A549 (cell line): ENCODE measurements at regions not wholly inside any gene's neighbourhood (a gene's known extent, or its start where the extent isn't known, plus 50 kb on each side); places are given as distances from the start of the nearest gene placed in this dataset.

Source experiments
- ATAC-seq, 2 experiments: fragments of 200-7000 bp in 1 of 2; fragments of >200 bp in 1 of 2; cut with Nextera tagmentation in 1 of 2; cut with Tn5 transposase in 1 of 2; 3 replicates each; pipeline versions ENCODE4 v1.8.0 to v1.9.1; 2018 to 2020; ENCODE audit warnings: mild to moderate bottlenecking in 1 of 2, moderate library complexity in 1 of 2
- CTCF ChIA-PET: fragments of 300-600 bp; sonication (Branson Sonifier 250); formaldehyde crosslinking; extraction: SDS; loops from one replicate; lab custom pipeline; 2021; ENCODE audit warnings: antibody characterized with exemption, inconsistent platforms; lab: Yijun Ruan, JAX
- POLR2A ChIA-PET: fragments of 350-600 bp; formaldehyde crosslinking; extraction: SDS; loops from one replicate; lab custom pipeline; 2021; ENCODE audit warnings: antibody characterized with exemption, inconsistent platforms; lab: Yijun Ruan, JAX
- DNase-seq, 2 experiments: peaks; one replicate each; pipeline versions ENCODE4 v3.0.0 to v3.0.0-alpha.2; 2011 to 2016; ENCODE audit warnings: low read depth in 1 of 2, low spot score in 1 of 2
- FAIRE-seq: peaks from 2 replicates; lab custom pipeline; 2011; peaks lifted over from hg19 to GRCh38; lab: Jason Lieb, UNC
- H3K27ac ChIP-seq, 2 experiments: fragments of >200 bp; sonication (Bioruptor Twin); formaldehyde crosslinking; 3 replicates each; pipeline ENCODE4 v1.5.1; 2016 to 2017
- H3K4me1 ChIP-seq: fragments of >200 bp; sonication (Bioruptor Twin); formaldehyde crosslinking; 3 replicates; pipeline ENCODE4 v1.6.1; 2016
- H3K4me2 ChIP-seq: fragments of >200 bp; sonication (Bioruptor Twin); formaldehyde crosslinking; 3 replicates; pipeline ENCODE4 v1.6.1; 2016
- H3K4me3 ChIP-seq: fragments of >200 bp; sonication (Bioruptor Twin); formaldehyde crosslinking; 3 replicates; pipeline ENCODE4 v1.5.1; 2016
- H3K9me3 ChIP-seq: fragments of >200 bp; sonication (Bioruptor Twin); formaldehyde crosslinking; 3 replicates; pipeline ENCODE4 v1.6.1; 2016
- BCL3 ChIP-seq: fragments of >200 bp; sonication (Bioruptor Twin); formaldehyde crosslinking; IDR thresholded peaks from 3 replicates; pipeline ENCODE4 v1.6.1; 2016
- BHLHE40 ChIP-seq: IDR thresholded peaks from 2 replicates; pipeline ENCODE4 v1.6.1; 2012; ENCODE audit warnings: low read depth, low read length, inconsistent platforms
- CBX2 ChIP-seq: fragments of 200-600 bp; sonication (generic); IDR thresholded peaks from 2 replicates; pipeline ENCODE4 v1.6.1; 2016; ENCODE audit warnings: low read depth, mild to moderate bottlenecking, borderline replicate concordance
- CBX8 ChIP-seq: fragments of 200-600 bp; sonication (generic); IDR thresholded peaks from 2 replicates; pipeline ENCODE4 v1.6.1; 2016
- CEBPB ChIP-seq, 2 experiments: fragments of >200 bp in 1 of 2; sonication (Bioruptor Twin) in 1 of 2; formaldehyde crosslinking in 1 of 2; IDR thresholded peaks; 2 replicates each; pipeline ENCODE4 v1.6.1; 2012 to 2016
- CHD4 ChIP-seq: fragments of 200-600 bp; sonication (generic); IDR thresholded peaks from 2 replicates; pipeline ENCODE4 v1.6.1; 2016; ENCODE audit warnings: antibody characterized with exemption, mild to moderate bottlenecking, borderline replicate concordance
- CTCF ChIP-seq: fragments of >200 bp; sonication (Bioruptor Twin); formaldehyde crosslinking; IDR thresholded peaks from 3 replicates; pipeline ENCODE4 v1.5.1; 2016
- EHMT2 ChIP-seq: fragments of 200-600 bp; sonication (generic); IDR thresholded peaks from 2 replicates; pipeline ENCODE4 v1.6.1; 2016; ENCODE audit warnings: antibody characterized with exemption, low read depth, mild to moderate bottlenecking, moderate library complexity
- FOSB ChIP-seq: fragments of 250-450 bp; sonication (Bioruptor Pico); IDR thresholded peaks from 2 replicates; pipeline ENCODE4 v1.5.0; 2020; ENCODE audit warnings: mild to moderate bottlenecking, moderate library complexity
- FOSL2 ChIP-seq, 2 experiments: fragments of 450-650 bp in 1 of 2; fragments of >200 bp in 1 of 2; sonication (Bioruptor Twin) in 1 of 2; formaldehyde crosslinking; IDR thresholded peaks; 2 replicates each; pipeline versions ENCODE4 v1.5.0 to v1.6.1; 2016 to 2020; ENCODE audit warnings: mild to moderate bottlenecking in 1 of 2, moderate library complexity in 1 of 2
- FOXS1 ChIP-seq: fragments of 250-450 bp; sonication (Bioruptor Pico); IDR thresholded peaks from 2 replicates; pipeline ENCODE4 v1.5.0; 2020; ENCODE audit warnings: mild to moderate bottlenecking, moderate library complexity
- GATA3 ChIP-seq: IDR thresholded peaks from 2 replicates; pipeline ENCODE4 v1.6.1; 2012; ENCODE audit warnings: borderline replicate concordance
- HDAC2 ChIP-seq: fragments of 200-600 bp; sonication (generic); IDR thresholded peaks from 2 replicates; pipeline ENCODE4 v1.6.1; 2016
- HES2 ChIP-seq: fragments of >200 bp; sonication (Bioruptor Twin); formaldehyde crosslinking; IDR thresholded peaks from 2 replicates; pipeline ENCODE4 v1.6.1; 2016
- HOXB5 ChIP-seq: fragments of 250-450 bp; sonication (Bioruptor Pico); IDR thresholded peaks from 2 replicates; pipeline ENCODE4 v1.5.0; 2020; ENCODE audit warnings: mild to moderate bottlenecking, moderate library complexity
- KDM5A ChIP-seq: fragments of 200-600 bp; sonication (generic); IDR thresholded peaks from 2 replicates; pipeline ENCODE4 v1.6.1; 2016; ENCODE audit warnings: antibody characterized with exemption, mild to moderate bottlenecking
- MAFK ChIP-seq: fragments of 450-650 bp; IDR thresholded peaks from 2 replicates; pipeline ENCODE4 v1.6.1; 2014; ENCODE audit not compliant: partially characterized antibody
- POLR2A ChIP-seq: IDR thresholded peaks from 2 replicates; pipeline ENCODE4 v1.6.1; 2012; ENCODE audit warnings: mild to moderate bottlenecking, low read length
- POLR2AphosphoS2 ChIP-seq: conservative IDR thresholded peaks from 2 replicates; pipeline ENCODE4 v1.6.1; 2012; ENCODE audit warnings: low read length, improper control_type of control experiment, inconsistent platforms
- RARB ChIP-seq: fragments of 250-450 bp; sonication (Bioruptor Pico); IDR thresholded peaks from 2 replicates; pipeline ENCODE4 v1.8.0; 2021; ENCODE audit warnings: mild to moderate bottlenecking, moderate library complexity
- RCOR1 ChIP-seq: fragments of 150-350 bp; IDR thresholded peaks from 2 replicates; pipeline ENCODE4 v1.6.1; 2014; ENCODE audit warnings: antibody characterized with exemption, low read length, low read depth
- SMC3 ChIP-seq: fragments of >200 bp; sonication (Bioruptor Twin); formaldehyde crosslinking; IDR thresholded peaks from 3 replicates; pipeline ENCODE4 v1.6.1; 2018; ENCODE audit warnings: inconsistent platforms
- SREBF2 ChIP-seq: fragments of 450-650 bp; IDR thresholded peaks from 2 replicates; pipeline ENCODE4 v1.6.1; 2014; ENCODE audit warnings: mild to moderate bottlenecking, moderate library complexity
- TFCP2L1 ChIP-seq: fragments of 250-450 bp; sonication (Bioruptor Pico); IDR thresholded peaks from 2 replicates; pipeline ENCODE4 v1.5.0; 2021; ENCODE audit warnings: mild to moderate bottlenecking
- TP53 ChIP-seq: fragments of 250-450 bp; sonication (Bioruptor Pico); IDR thresholded peaks from 2 replicates; pipeline ENCODE4 v1.5.0; 2021; ENCODE audit warnings: mild to moderate bottlenecking, moderate library complexity
- USF2 ChIP-seq: fragments of 450-650 bp; IDR thresholded peaks from 2 replicates; pipeline ENCODE4 v1.6.1; 2014; ENCODE audit warnings: antibody characterized with exemption
- ZC3H11A ChIP-seq: fragments of 450-650 bp; IDR thresholded peaks from 2 replicates; pipeline ENCODE4 v1.6.1; 2014; ENCODE audit warnings: antibody characterized with exemption, mild to moderate bottlenecking
- ZNF302 ChIP-seq: fragments of 250-450 bp; sonication (Bioruptor Pico); IDR thresholded peaks from 2 replicates; pipeline ENCODE4 v1.9.0; 2021; ENCODE audit warnings: inconsistent platforms, mild to moderate bottlenecking, moderate library complexity
- WGBS: methylation state at CpG from one replicate; pipeline ENCODE4 v1.1.6; 2017; ENCODE audit errors: missing lambda C conversion rate; 5-methylcytosine and 5-hydroxymethylcytosine counted together

GRCh38 chr16:82542714-82543113, 84.1 kb upstream of the CDH13 start:
- FAIRE-seq (no peak), DNase-seq (no peak), ATAC-seq (no peak)
- TF ChIP-seq KDM5A (no peak), FOSL2 (IDR thresholded peaks at IDR 0.05) (no peak), FOSL2 (CRISPR knock-in tag; IDR thresholded peaks at IDR 0.05) (no peak), BHLHE40 (no peak)
- ChIA-PET POLR2A (no interaction called here), CTCF (no interaction called here)
- Histone ChIP-seq H3K27ac (no peak overlapping the region), H3K9me3 (no peaks in the 10 kb centered on the region; the same call in 2 of the 3 replicates), H3K4me2 (no peak overlapping the region), H3K4me1 (no peaks in the 10 kb centered on the region), H3K4me3 (no peak overlapping the region)
- WGBS = 0% methylated on average over 1 of the region's 1 CpG

GRCh38 chr16:82541103-82541502, 85.7 kb upstream of the CDH13 start:
- TF ChIP-seq EHMT2 (no peak), HDAC2 (no peak), POLR2AphosphoS2 (no peak), TP53 (CRISPR knock-in tag) (no peak), CTCF (no peak), TFCP2L1 (CRISPR knock-in tag) (no peak), RARB (CRISPR knock-in tag) (no peak), SMC3 (no peak), ZC3H11A (no peak), USF2 (no peak), BHLHE40 (no peak), SREBF2 (no peak), CEBPB (IDR thresholded peaks at IDR 0.05) (no peak), FOXS1 (CRISPR knock-in tag) (no peak), CHD4 (no peak), HES2 (no peak), ZNF302 (CRISPR knock-in tag) (no peak), HOXB5 (CRISPR knock-in tag) (no peak), MAFK (no peak)
- Histone ChIP-seq H3K4me3 (no peak overlapping the region), H3K9me3 (no peaks in the 10 kb centered on the region; the same call in 2 of the 3 replicates), H3K4me2 (no peak overlapping the region), H3K27ac (no peak overlapping the region), H3K4me1 (no peaks in the 10 kb centered on the region)
- 7% methylated on average over 5 of the region's 5 CpGs for WGBS
- FAIRE-seq (no peak), DNase-seq (no peak), ATAC-seq (no peak)
- ChIA-PET POLR2A (no interaction called here), CTCF (interaction anchor here (0.7 kb wide), 1 partner anchor 907 kb away, joined by 3 read pairs; no protein-coding TSS in a partner anchor)

- DNase-seq (no peak), ATAC-seq (no peak), FAIRE-seq (no peak)
- CTCF ChIA-PET = interaction anchor here (1.0 to 1.2 kb wide), 2 partner anchors 9 to 16 kb away, joined by 3 read pairs; no protein-coding TSS in a partner anchor
- 2% methylated on average over 2 of the region's 2 CpGs for WGBS
- no peak overlapping the region for H3K27ac ChIP-seq
- no peaks in the 10 kb centered on the region for H3K4me1 ChIP-seq
- no peak overlapping the region for H3K4me3 ChIP-seq
- H3K4me2 ChIP-seq = no peak overlapping the region
- no peaks in the 10 kb centered on the region; the same call in 2 of the 3 replicates for H3K9me3 ChIP-seq
- POLR2A ChIA-PET = no interaction called here
- TF ChIP-seq POLR2A = no peak
- TF ChIP-seq RCOR1 = no peak
- no peak for TF ChIP-seq FOXS1 (CRISPR knock-in tag)
- no peak for TF ChIP-seq CBX8
- no peak for TF ChIP-seq FOSL2 (IDR thresholded peaks at IDR 0.05)
- TF ChIP-seq FOSL2 (CRISPR knock-in tag; IDR thresholded peaks at IDR 0.05) = no peak
- TF ChIP-seq FOSB (CRISPR knock-in tag) = no peak
- TF ChIP-seq CTCF = no peak
- TF ChIP-seq USF2 = no peak
- no peak for TF ChIP-seq CBX2
- TF ChIP-seq TP53 (CRISPR knock-in tag) = no peak
- no peak for TF ChIP-seq SMC3
- no peak for TF ChIP-seq BCL3
- no peak for TF ChIP-seq GATA3
- no peak for TF ChIP-seq HES2
Observed at GRCh38 chr16:82535764-82536163, 91.0 kb upstream of the CDH13 start.
